NCI-H2196 (cell line): ENCODE measurements at regions not wholly inside any gene's neighbourhood (a gene's known extent, or its start where the extent isn't known, plus 50 kb on each side); places are given as distances from the start of the nearest gene placed in this dataset.
"Not testable (repeated sequence)": the region's sequence is repeated elsewhere in the genome, so short reads cannot be mapped to it uniquely, and the experiment has no call there.

ENCODE experiments used
- DNase-seq: peaks from one replicate; lab custom pipeline; 2025; ENCODE audit not compliant: unreplicated experiment; lab: John Stamatoyannopoulos, UW

- DNase-seq: no peak
Measured at GRCh38 chr3:101995371-101996046, 146.2 kb downstream of the NFKBIZ start.

GRCh38 chr3:101996832-101997231 lies 147.5 kb downstream of the NFKBIZ start:
- DNase-seq: no peak

- no peak for DNase-seq
Measured at GRCh38 chr3:101998256-101998926, 149.1 kb downstream of the NFKBIZ start.

GRCh38 chr3:101999177-101999779 lies 150.0 kb downstream of the NFKBIZ start:
- DNase-seq: no peak

GRCh38 chr3:102000620-102001209 lies 151.4 kb downstream of the NFKBIZ start:
- no peak for DNase-seq

- no peak for DNase-seq
Measured at GRCh38 chr3:102002056-102002455, 152.7 kb downstream of the NFKBIZ start.

GRCh38 chr3:102004561-102004960 lies 155.2 kb downstream of the NFKBIZ start:
- DNase-seq: no peak

- no peak for DNase-seq
Measured at GRCh38 chr3:102005551-102005950, 156.2 kb downstream of the NFKBIZ start.

GRCh38 chr3:102006812-102007485 lies 157.6 kb downstream of the NFKBIZ start:
- DNase-seq: peak; percentile 83

- DNase-seq: not testable (repeated sequence)
Measured at GRCh38 chr3:102008436-102008835, 159.1 kb downstream of the NFKBIZ start.

GRCh38 chr3:102016417-102016816 lies 167.1 kb downstream of the NFKBIZ start:
- DNase-seq: no peak

- DNase-seq: no peak
Measured at GRCh38 chr3:102017784-102018183, 168.5 kb downstream of the NFKBIZ start.

GRCh38 chr3:102018551-102018950 lies 169.2 kb downstream of the NFKBIZ start:
- DNase-seq: no peak

GRCh38 chr3:102020735-102021134 lies 171.4 kb downstream of the NFKBIZ start:
- no peak for DNase-seq

- no peak for DNase-seq
Measured at GRCh38 chr3:102024270-102024904, 175.1 kb downstream of the NFKBIZ start.

- DNase-seq: no peak
Measured at GRCh38 chr3:102025606-102026270, 176.4 kb downstream of the NFKBIZ start.

GRCh38 chr3:102026656-102027055 lies 177.3 kb downstream of the NFKBIZ start:
- no peak for DNase-seq

- no peak for DNase-seq
Measured at GRCh38 chr3:102030661-102031060, 181.3 kb downstream of the NFKBIZ start.

- no peak for DNase-seq
Measured at GRCh38 chr3:102031834-102032233, 182.5 kb downstream of the NFKBIZ start.
